ENCODE measurements at regions not wholly inside any gene's neighbourhood (a gene's known extent, or its start where the extent isn't known, plus 50 kb on each side); places are given as distances from the start of the nearest gene placed in this dataset.

GRCh38 chr18:75800331-75800648, 372.8 kb upstream of the SMIM21 start:
- no peak for TF ChIP-seq CTCF (conservative IDR thresholded peaks at IDR 0.05; ENCODE audit: low read depth in 2 of 2)
- TF ChIP-seq EZH2 (IDR thresholded peaks at IDR 0.05; ENCODE audit: low read depth, unreplicated experiment) = no peak
- TF ChIP-seq NANOG (IDR thresholded peaks at IDR 0.05; ENCODE audit: borderline replicate concordance) = no peak

Measured in GM23338 (cell line).